Right lung (tissue), 2 donors: ENCODE measurements at regions not wholly inside any gene's neighbourhood (a gene's known extent, or its start where the extent isn't known, plus 50 kb on each side); places are given as distances from the start of the nearest gene placed in this dataset.
A peak's percentile ranks its signal among the peaks of the same experiment; 100 is the strongest.

Source experiments
- DNase-seq, 2 donors: peaks; one replicate each; pipeline ENCODE4 v3.0.0-alpha.2; 2013

DNA sequence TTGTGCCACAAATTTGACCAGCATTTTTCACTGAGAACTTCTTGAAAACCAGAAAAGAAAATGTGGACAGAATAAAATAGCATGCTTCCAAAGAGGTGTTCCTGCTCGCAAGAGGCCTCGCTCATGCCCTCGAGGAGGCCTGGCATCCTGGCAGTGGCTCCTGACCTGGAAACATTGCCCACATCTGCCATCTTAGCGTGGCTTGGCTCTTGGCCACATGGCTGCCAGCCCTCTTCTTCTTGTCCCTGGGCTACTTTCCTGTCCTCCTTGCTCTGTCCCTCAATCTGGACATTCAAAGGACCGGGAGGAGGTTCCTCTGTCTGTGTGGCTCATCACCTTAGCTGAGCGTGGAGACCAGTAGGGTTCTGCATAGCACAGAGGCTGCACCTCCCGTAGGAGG is 131.6 kb upstream of the TMEM72 start:
- DNase-seq: no peak

DNA sequence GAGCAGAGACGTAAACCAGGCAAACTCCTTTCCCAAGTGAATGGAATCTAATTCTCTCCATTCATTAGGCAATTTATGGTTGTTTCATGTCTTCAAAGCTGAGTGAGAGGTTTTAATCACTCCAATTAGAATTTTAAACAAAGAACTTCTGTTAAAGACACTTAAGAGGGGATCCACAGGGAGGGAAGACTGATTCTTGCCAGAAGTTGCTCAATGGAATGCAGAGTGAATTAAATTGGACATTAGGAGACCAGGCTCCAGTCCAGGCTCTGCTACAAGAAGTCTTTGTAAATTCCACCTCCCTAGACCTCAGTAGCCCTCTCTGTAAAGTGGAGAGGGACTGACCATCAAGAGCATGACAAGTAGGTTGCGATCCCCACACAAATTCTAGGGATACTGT is 130.7 kb upstream of the TMEM72 start:
- no peak for DNase-seq

- no peak for DNase-seq
These were observed 130.0 kb upstream of the TMEM72 start for GRCh38 chr10:44781131-44781530.

DNA sequence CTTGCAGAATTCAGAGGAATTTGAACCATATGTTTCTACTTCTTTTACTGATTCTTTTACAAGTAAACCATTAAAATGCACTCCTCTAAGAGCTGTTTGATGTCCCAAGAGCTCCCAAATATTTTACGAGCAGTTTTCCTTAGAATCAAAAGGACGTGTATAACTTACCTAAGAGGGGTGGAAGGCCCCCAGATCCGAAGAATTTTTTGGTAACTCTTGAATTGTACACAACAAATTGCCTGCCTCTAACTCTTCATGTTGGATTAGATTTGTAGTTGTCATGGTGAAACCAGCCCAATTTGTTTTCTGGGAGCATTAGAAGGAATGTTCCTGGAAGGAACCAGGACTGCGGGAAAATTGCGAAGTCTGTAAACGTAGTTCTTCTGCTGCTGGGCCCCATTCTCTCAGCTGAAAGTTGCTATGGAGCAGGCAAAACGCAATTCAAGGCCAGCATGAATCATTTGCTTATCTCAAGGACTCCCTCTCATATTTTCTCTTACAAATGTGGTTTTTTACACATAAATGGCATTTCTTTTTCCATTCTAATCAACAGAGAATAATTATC is 124.8 kb upstream of the TMEM72 start:
- no peak for DNase-seq

DNA sequence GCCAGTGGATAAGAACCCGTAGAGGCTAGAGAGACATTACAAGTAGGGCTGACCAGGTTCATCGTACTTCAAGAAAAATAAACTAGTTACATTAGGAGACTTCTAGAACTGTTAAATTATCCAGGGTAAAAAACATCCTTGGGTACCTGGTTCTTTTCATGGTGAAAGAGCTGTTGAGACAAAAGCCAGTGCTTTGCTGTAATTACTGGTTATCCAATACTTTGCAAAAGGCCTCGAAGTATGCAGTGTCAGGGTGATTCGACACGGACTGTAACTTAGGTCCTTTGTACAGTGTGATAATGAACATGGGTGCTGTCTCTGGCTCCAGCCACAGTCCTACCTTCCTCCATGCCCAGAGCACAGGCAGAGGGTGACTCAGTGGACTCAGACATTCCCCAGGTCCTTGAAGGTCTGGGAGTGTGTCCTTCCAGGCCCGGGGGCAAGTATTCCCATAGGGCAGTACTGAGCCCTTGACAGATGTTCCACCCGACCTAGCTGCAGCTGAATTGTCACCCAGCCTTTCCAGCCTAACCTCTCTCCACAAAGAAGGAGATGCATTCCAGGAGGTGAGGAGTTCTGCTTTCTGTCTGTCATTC is 123.6 kb upstream of the TMEM72 start:
- DNase-seq: no peak

DNA sequence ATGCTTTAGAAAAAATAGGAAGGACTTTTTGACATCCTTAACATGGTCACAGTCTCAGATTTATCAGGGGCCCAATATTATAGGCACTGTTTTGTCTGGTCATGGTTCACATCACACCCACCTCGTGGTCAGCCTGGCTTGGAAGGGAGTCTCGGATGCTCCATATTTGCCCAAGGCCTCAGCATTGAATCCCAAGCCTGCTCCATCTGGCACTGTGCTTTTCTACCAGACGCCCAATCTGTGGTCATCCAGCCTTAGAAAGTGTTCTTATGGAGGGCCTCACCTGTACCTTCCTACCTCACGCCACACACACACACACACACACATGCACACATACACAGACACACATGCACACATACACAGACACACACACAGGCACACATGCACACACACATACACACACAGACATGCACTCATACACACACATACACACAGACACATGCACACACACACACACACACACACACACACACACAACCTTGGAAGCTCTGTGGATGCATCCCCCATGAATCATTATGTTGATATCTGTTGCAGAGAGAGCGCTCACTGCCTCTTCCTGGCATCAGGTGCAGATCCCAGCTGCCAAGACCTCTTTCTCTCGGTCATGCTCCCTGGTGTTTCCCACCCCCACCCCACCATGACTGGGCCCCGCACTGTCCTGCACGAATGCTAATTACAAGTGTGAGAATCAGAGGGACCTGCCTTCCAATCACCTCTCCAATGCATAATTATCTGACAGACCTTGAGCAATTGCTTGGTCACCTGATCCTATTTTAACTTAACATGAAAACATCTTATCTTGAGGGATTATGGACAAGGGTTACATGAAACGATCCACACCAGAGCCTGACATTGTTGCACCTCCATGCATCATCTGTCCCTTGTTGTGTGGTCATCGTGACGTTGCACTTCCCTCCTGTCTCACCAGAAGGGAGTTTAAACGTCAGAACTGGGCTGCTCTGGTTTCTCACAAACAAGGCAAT is 122.7 kb upstream of the TMEM72 start:
- no peak for DNase-seq

GRCh38 chr10:44792119-44792775 is 118.9 kb upstream of the TMEM72 start:
- no peak for DNase-seq

GRCh38 chr10:44799966-44800365 is 111.2 kb upstream of the TMEM72 start:
- DNase-seq: no peak

GRCh38 chr10:44801383-44802327 is 109.5 kb upstream of the TMEM72 start:
- DNase-seq: peak; percentile 38 to 41

GRCh38 chr10:44803862-44804261 is 107.3 kb upstream of the TMEM72 start:
- no peak for DNase-seq

DNA sequence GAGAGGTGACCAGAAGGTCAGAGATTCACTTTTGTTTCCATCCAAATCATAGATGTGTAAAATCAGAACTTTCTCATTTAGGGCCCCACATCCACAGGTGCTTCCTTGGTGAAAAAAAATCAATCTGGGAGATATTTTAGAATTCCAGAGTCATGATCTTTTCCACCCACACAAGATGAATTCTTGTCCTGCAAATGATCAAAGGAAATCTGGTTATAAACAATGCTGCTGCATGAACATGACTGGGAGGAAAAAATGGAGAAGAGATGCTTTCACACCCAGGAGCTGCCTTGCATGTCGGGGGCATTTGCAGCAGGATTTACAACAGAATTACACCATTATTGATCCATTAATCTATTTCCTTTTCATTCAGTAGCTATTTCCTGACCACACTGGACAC is 106.5 kb upstream of the TMEM72 start:
- DNase-seq: no peak

- no peak for DNase-seq
These were observed 105.5 kb upstream of the TMEM72 start for GRCh38 chr10:44805466-44806210.

GRCh38 chr10:44806950-44807349 is 104.2 kb upstream of the TMEM72 start:
- no peak for DNase-seq

GRCh38 chr10:44807451-44807850 is 103.7 kb upstream of the TMEM72 start:
- no peak for DNase-seq

- no peak for DNase-seq
These were observed 101.5 kb upstream of the TMEM72 start for GRCh38 chr10:44809647-44810046.

DNA sequence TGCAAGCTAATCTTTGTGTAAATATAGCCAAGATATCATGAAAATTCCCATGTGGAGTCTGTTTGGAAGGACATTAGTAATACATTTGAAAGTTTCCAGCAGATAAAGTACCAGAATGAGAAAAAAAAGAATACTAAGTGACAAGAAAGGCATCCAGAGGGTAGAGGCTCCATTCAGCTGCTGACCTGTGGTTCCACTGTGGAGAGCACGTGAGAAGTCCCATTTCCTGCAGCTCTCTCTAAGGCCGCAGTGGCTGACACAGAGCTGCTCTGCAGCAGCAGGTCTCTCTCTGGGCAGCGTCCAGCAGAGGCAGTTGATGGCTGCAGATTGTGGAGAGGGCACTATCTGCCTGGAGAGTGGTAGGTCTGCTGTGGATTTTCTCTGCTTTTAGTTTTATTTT is 100.1 kb upstream of the TMEM72 start:
- DNase-seq: no peak

- DNase-seq: no peak
These were observed 97.9 kb upstream of the TMEM72 start for GRCh38 chr10:44813201-44813600.

DNA sequence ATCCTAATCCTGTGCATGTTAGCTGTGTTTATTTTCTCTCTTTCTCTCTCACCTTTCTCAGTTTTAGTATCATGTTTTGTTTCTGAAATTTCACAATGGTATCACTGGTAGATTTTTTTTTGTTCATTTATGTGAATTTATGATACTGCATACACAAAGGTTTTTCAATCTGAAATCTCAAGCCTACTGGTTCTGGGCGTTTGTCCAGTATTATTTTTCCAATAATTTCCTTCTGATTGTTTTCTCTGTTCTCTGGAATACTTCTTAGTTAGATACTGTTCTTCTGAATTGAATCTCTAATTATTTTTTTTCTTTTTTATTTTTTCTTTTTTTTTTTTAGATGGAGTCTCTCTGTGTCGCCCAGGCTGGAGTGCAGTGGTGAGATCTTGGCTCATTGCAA is 96.2 kb upstream of the TMEM72 start:
- DNase-seq: no peak

- peak in 1 of 2 donors; percentile 23 for DNase-seq
These were observed 93.0 kb upstream of the TMEM72 start for GRCh38 chr10:44818041-44818649.

DNA sequence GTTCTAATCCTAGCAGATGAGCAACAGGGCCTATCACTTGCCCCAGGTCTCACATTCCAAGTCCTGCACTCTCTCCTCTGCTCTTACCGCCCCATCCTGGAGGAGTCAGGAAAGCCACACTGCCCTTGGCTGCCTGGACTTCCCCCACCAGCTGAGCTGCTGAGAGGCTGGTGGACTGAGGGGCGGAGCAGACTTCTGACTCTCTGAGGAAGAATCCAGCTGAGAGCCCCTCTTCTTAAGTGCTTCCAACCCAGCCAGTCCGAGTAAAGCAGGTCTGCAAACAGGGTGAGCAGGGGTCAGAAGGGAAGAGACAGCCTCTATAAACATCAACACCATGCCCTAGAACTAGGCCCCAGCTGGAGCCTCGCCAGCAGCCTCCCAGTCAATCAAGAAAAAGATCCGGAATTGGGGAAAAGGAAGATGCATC is 92.4 kb upstream of the TMEM72 start:
- DNase-seq: no peak
